WTC11 (cell line): ENCODE measurements at regions not wholly inside any gene's neighbourhood (a gene's known extent, or its start where the extent isn't known, plus 50 kb on each side); places are given as distances from the start of the nearest gene placed in this dataset.

Experiments used
- ATAC-seq: fragments of 200-7000 bp; cut with Tn5 transposase; 2 replicates; pipeline ENCODE4 v1.10.0; 2021; ENCODE audit warnings: mild to moderate bottlenecking, moderate library complexity
- CTCF ChIA-PET: fragments of 300-600 bp; sonication (Branson Sonifier 250); formaldehyde crosslinking; loops from one replicate; lab custom pipeline; 2021; ENCODE audit warnings: antibody characterized with exemption; lab: Charles Lee
- POLR2A ChIA-PET: fragments of 350-600 bp; sonication (Branson Sonifier 250); formaldehyde crosslinking; loops from one replicate; lab custom pipeline; 2021; ENCODE audit warnings: antibody characterized with exemption; lab: Charles Lee
- DNase-seq: peaks from one replicate; pipeline ENCODE4 v3.0.0; 2021; ENCODE audit warnings: low spot score
- H3K27ac Mint-ChIP-seq: 2 replicates; pipeline ENCODE4 v1.8.0; 2021; ENCODE audit warnings: mixed read lengths
- H3K27me3 Mint-ChIP-seq: 2 replicates; pipeline ENCODE4 v1.8.0; 2021; ENCODE audit warnings: low read depth, mild to moderate bottlenecking, moderate library complexity, mixed read lengths
- H3K36me3 Mint-ChIP-seq: 2 replicates; pipeline ENCODE4 v1.8.0; 2021; ENCODE audit warnings: mixed read lengths
- H3K4me1 Mint-ChIP-seq: 2 replicates; pipeline ENCODE4 v1.8.0; 2022; ENCODE audit warnings: mixed read lengths
- H3K4me3 Mint-ChIP-seq: 2 replicates; pipeline ENCODE4 v1.8.0; 2021; ENCODE audit warnings: mild to moderate bottlenecking, moderate library complexity, mixed read lengths
- H3K9me3 Mint-ChIP-seq: 2 replicates; pipeline ENCODE4 v1.8.0; 2021; ENCODE audit warnings: mixed read lengths
- ATF2 ChIP-seq: sonication (generic); formaldehyde crosslinking; IDR thresholded peaks from 2 replicates; pipeline ENCODE4 v1.8.1; 2022; ENCODE audit warnings: low read depth, missing genetic modification reagents, borderline replicate concordance
- CREM ChIP-seq: sonication (generic); formaldehyde crosslinking; IDR thresholded peaks from 2 replicates; pipeline ENCODE4 v1.8.1; 2022; ENCODE audit warnings: mild to moderate bottlenecking, missing genetic modification reagents, moderate library complexity
- E2F1 ChIP-seq: sonication (generic); formaldehyde crosslinking; IDR thresholded peaks from 2 replicates; pipeline ENCODE4 v1.8.0; 2022; ENCODE audit warnings: mild to moderate bottlenecking, missing genetic modification reagents
- FOXJ3 ChIP-seq: sonication (generic); formaldehyde crosslinking; IDR thresholded peaks from 2 replicates; pipeline ENCODE4 v1.9.0; 2021; ENCODE audit warnings: missing genetic modification reagents, mild to moderate bottlenecking, borderline replicate concordance
- FOXK1 ChIP-seq: sonication (generic); formaldehyde crosslinking; IDR thresholded peaks from 2 replicates; pipeline ENCODE4 v1.8.0; 2022; ENCODE audit warnings: mild to moderate bottlenecking, moderate library complexity, missing genetic modification reagents
- MYBL2 ChIP-seq: sonication (generic); formaldehyde crosslinking; IDR thresholded peaks from 2 replicates; pipeline ENCODE4 v1.8.1; 2023; ENCODE audit warnings: mild to moderate bottlenecking, moderate library complexity, missing genetic modification reagents
- NR2C2 ChIP-seq: sonication (generic); formaldehyde crosslinking; IDR thresholded peaks from 2 replicates; pipeline ENCODE4 v1.8.0; 2022; ENCODE audit warnings: mild to moderate bottlenecking, missing genetic modification reagents
- ZNF263 ChIP-seq: sonication (generic); formaldehyde crosslinking; IDR thresholded peaks from 2 replicates; pipeline ENCODE4 v1.8.1; 2022; ENCODE audit warnings: low read depth, mild to moderate bottlenecking, moderate library complexity, missing genetic modification reagents
- ZNF281 ChIP-seq: sonication (generic); formaldehyde crosslinking; IDR thresholded peaks from 2 replicates; pipeline ENCODE4 v1.8.0; 2023; ENCODE audit warnings: mild to moderate bottlenecking, missing genetic modification reagents
- ZNF532 ChIP-seq: fragments of 250-450 bp; sonication (Bioruptor Pico); IDR thresholded peaks from 2 replicates; pipeline ENCODE4 v1.9.0; 2021; ENCODE audit warnings: mild to moderate bottlenecking, borderline replicate concordance
- ZNF671 ChIP-seq: fragments of 250-450 bp; sonication (Bioruptor Pico); IDR thresholded peaks from 2 replicates; pipeline ENCODE4 v1.8.0; 2021; ENCODE audit warnings: mild to moderate bottlenecking

- no peak for TF ChIP-seq ZNF532 (CRISPR knock-in tag)
- no peak for TF ChIP-seq CREM (CRISPR knock-in tag)
- TF ChIP-seq ZNF281 (CRISPR knock-in tag), result no peak
- no peak for TF ChIP-seq FOXJ3
- TF ChIP-seq NR2C2 (CRISPR knock-in tag), result no peak
- TF ChIP-seq ZNF263 (CRISPR knock-in tag), result no peak
- no peak for TF ChIP-seq ZNF671 (CRISPR knock-in tag)
Observed at GRCh38 chr4:63618883-63619718, 790.1 kb downstream of the TECRL start (continued).

- CTCF ChIA-PET, result no interaction called here
Observed at GRCh38 chr4:63607169-63607872, 801.9 kb downstream of the TECRL start.

More at GRCh38 chr4:63607169-63607872, 801.9 kb downstream of the TECRL start:
- Mint-ChIP-seq H3K4me3 (no peak overlapping the region), H3K4me1 (no peaks in the 10 kb centered on the region), H3K27me3 (no peaks in the 10 kb centered on the region), H3K36me3 (no peaks in the 10 kb centered on the region), H3K9me3 (no peaks in the 10 kb centered on the region)
- POLR2A ChIA-PET, result no interaction called here
- TF ChIP-seq FOXK1 (CRISPR knock-in tag), result no peak
- no peak for TF ChIP-seq ATF2 (CRISPR knock-in tag)
- no peak for TF ChIP-seq MYBL2 (CRISPR knock-in tag)
- TF ChIP-seq E2F1 (CRISPR knock-in tag), result no peak
- TF ChIP-seq, all 79 proteins: peak for 0
- DNase-seq (no peak), ATAC-seq (no peak)
- H3K27ac Mint-ChIP-seq, result no peak overlapping the region
